ENCODE measurements at regions not wholly inside any gene's neighbourhood (a gene's known extent, or its start where the extent isn't known, plus 50 kb on each side); places are given as distances from the start of the nearest gene placed in this dataset.

GRCh38 chr2:182642328-182642727 lies 73.7 kb upstream of the DNAJC10 start:
- 79 to 85% methylated on average over 3 of the region's 3 CpGs for WGBS, 2 donors
- DNase-seq: peak; percentile 72
- H3K36me3 ChIP-seq: no peaks in the 10 kb centered on the region
- no peak for TF ChIP-seq EP300 (IDR thresholded peaks at IDR 0.05)
- TF ChIP-seq POLR2AphosphoS5 (IDR thresholded peaks at IDR 0.05): no peak
- TF ChIP-seq, protein P1, sequence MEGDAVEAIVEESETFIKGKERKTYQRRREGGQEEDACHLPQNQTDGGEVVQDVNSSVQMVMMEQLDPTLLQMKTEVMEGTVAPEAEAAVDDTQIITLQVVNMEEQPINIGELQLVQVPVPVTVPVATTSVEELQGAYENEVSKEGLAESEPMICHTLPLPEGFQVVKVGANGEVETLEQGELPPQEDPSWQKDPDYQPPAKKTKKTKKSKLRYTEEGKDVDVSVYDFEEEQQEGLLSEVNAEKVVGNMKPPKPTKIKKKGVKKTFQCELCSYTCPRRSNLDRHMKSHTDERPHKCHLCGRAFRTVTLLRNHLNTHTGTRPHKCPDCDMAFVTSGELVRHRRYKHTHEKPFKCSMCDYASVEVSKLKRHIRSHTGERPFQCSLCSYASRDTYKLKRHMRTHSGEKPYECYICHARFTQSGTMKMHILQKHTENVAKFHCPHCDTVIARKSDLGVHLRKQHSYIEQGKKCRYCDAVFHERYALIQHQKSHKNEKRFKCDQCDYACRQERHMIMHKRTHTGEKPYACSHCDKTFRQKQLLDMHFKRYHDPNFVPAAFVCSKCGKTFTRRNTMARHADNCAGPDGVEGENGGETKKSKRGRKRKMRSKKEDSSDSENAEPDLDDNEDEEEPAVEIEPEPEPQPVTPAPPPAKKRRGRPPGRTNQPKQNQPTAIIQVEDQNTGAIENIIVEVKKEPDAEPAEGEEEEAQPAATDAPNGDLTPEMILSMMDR (IDR thresholded peaks at IDR 0.05): no peak
- no peak for TF ChIP-seq POLR2A (IDR thresholded peaks at IDR 0.05)
- H3K27me3 ChIP-seq: no peaks in the 10 kb centered on the region
- H3K4me3 ChIP-seq: no peak overlapping the region
- H3K27ac ChIP-seq: no peak overlapping the region
- intact Hi-C loops (cut with DNase I): no loop called here
- H3K4me1 ChIP-seq: peaks cover 0 to 7% (median 0%) of the 10 kb centered on the region in 4 donors
- no peaks in the 10 kb centered on the region for H3K9me3 ChIP-seq

- Histone ChIP-seq H3K4me3 (no peak overlapping the region), H3K9me3 (no peaks in the 10 kb centered on the region), H3K27ac (no peak overlapping the region), H3K27me3 (no peaks in the 10 kb centered on the region), H3K4me1 (peaks cover 0 to 7% (median 0%) of the 10 kb centered on the region in 4 donors), H3K36me3 (no peaks in the 10 kb centered on the region)
- intact Hi-C loops (cut with DNase I): no loop called here
- TF ChIP-seq POLR2A (IDR thresholded peaks at IDR 0.05) (no peak), EP300 (IDR thresholded peaks at IDR 0.05) (no peak), POLR2AphosphoS5 (IDR thresholded peaks at IDR 0.05) (no peak)
- TF ChIP-seq, protein P1 (IDR thresholded peaks at IDR 0.05): no peak
- DNase-seq: no peak
- 87 to 88% methylated on average over 5 of the region's 5 CpGs for WGBS, 2 donors
Observed at GRCh38 chr2:182646763-182647498, 69.1 kb upstream of the DNAJC10 start.

- H3K27me3 ChIP-seq: no peaks in the 10 kb centered on the region
- DNase-seq: no peak
- no peaks in the 10 kb centered on the region for H3K36me3 ChIP-seq
- peaks cover 0 to 4% (median 0%) of the 10 kb centered on the region in 4 donors for H3K4me1 ChIP-seq
- H3K9me3 ChIP-seq: no peaks in the 10 kb centered on the region
- intact Hi-C loops (cut with DNase I): no loop called here
- no peak for TF ChIP-seq EP300 (IDR thresholded peaks at IDR 0.05)
- TF ChIP-seq, protein P1 (IDR thresholded peaks at IDR 0.05): no peak
- TF ChIP-seq POLR2A (IDR thresholded peaks at IDR 0.05): no peak
- no peak for TF ChIP-seq POLR2AphosphoS5 (IDR thresholded peaks at IDR 0.05)
- WGBS, 2 donors: 89 to 92% methylated on average over 2 of the region's 2 CpGs
- H3K4me3 ChIP-seq: no peak overlapping the region
- H3K27ac ChIP-seq: no peak overlapping the region
Observed at GRCh38 chr2:182647499-182647787, 68.6 kb upstream of the DNAJC10 start.

GRCh38 chr2:182649316-182649715 lies 66.7 kb upstream of the DNAJC10 start:
- H3K4me3 ChIP-seq: no peak overlapping the region
- intact Hi-C loops (cut with DNase I): loop anchor here (2.0 kb wide), 1 partner anchor 409 kb away; no protein-coding TSS in a partner anchor
- TF ChIP-seq, protein P1 (IDR thresholded peaks at IDR 0.05): peak in 1 of 4 experiments; percentile 38
- TF ChIP-seq POLR2A (IDR thresholded peaks at IDR 0.05): no peak
- no peaks in the 10 kb centered on the region for H3K9me3 ChIP-seq
- H3K27ac ChIP-seq: no peak overlapping the region
- H3K27me3 ChIP-seq: no peaks in the 10 kb centered on the region
- WGBS, 2 donors: 44 to 55% methylated on average over 6 of the region's 6 CpGs
- no peaks in the 10 kb centered on the region for H3K36me3 ChIP-seq
- no peak for DNase-seq
- H3K4me1 ChIP-seq: no peaks in the 10 kb centered on the region

DNA sequence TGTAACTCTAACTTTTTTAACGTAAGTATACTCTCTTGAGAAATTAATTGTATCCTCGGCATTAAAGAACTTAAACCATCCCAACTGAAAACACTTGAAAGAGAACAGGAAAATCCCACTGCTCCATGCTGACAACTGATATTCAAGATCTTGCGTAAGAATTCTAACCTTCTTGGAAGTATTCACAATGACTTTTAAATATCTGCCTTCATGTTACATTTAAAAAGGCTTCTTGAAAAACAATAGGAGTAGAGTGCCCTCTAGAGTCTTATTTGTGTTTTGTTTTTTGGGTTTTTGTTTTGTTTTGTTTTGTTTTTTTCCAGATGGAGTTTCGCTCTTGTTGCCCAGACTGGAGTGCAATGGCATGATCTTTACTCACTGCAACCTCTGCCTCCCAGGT lies 65.4 kb upstream of the DNAJC10 start:
- intact Hi-C loops (cut with DNase I): loop anchor here (1.0 kb wide), 1 partner anchor 464 kb away; no protein-coding TSS in a partner anchor

More for the DNA sequence above, 65.4 kb upstream of the DNAJC10 start:
- no peak overlapping the region for H3K27ac ChIP-seq
- H3K36me3 ChIP-seq: no peaks in the 10 kb centered on the region
- no peak for DNase-seq
- no peaks in the 10 kb centered on the region for H3K9me3 ChIP-seq
- TF ChIP-seq, protein P1 (IDR thresholded peaks at IDR 0.05): peak; percentile 26 to 52 (median 48)
- no peak for TF ChIP-seq POLR2AphosphoS5 (IDR thresholded peaks at IDR 0.05)
- H3K4me3 ChIP-seq: no peak overlapping the region
- 68 to 72% methylated on average over 4 of the region's 4 CpGs for WGBS, 2 donors
- H3K27me3 ChIP-seq: no peaks in the 10 kb centered on the region
- no peaks in the 10 kb centered on the region for H3K4me1 ChIP-seq

All from sigmoid colon (tissue), 6 donors.